ENCODE measurements at regions not wholly inside any gene's neighbourhood (a gene's known extent, or its start where the extent isn't known, plus 50 kb on each side); places are given as distances from the start of the nearest gene placed in this dataset.

DNA sequence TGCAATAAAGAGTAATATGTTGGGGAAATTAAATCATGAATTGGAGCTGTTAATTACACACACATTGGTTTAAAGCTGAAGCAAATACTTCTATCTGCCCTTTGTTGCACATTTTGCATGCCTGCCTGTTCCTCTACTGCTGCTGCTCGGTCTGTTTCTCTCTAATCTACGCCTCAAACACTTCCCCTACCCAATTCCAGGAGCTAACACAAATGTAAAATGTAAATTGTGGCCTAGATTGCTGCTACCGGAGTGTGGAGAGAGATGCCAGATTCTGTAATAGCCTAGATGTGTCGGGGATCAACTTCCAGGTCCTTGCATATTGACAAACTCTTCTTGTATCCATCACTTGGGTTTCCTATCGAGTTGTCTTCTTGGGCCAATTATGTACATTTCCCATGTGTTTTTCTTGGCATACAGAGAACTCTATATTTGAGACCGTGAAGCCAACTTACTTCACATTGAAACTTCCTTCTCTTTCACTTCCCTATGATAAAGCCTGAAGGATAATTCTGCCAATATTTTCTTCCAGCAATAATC, 450.4 kb upstream of the NR2F2 start:
- Mint-ChIP-seq H3K27me3 (ENCODE audit: low read depth) (no peaks in the 10 kb centered on the region; the same call in 1 of the 2 replicates), H3K4me3 (no peak overlapping the region), H3K27ac (no peak overlapping the region), H3K36me3 (no peaks in the 10 kb centered on the region), H3K9me3 (no peaks in the 10 kb centered on the region), H3K4me1 (peaks cover 29% of the 10 kb centered on the region)
- no peak for TF ChIP-seq ZNF416 (CRISPR knock-in tag; IDR thresholded peaks at IDR 0.05)
- TF ChIP-seq NFYB (CRISPR knock-in tag; conservative IDR thresholded peaks at IDR 0.05; ENCODE audit: low read depth) = no peak
- no peak for TF ChIP-seq ESRRA (CRISPR knock-in tag; IDR thresholded peaks at IDR 0.05; ENCODE audit: borderline replicate concordance)
- TF ChIP-seq, protein P1, sequence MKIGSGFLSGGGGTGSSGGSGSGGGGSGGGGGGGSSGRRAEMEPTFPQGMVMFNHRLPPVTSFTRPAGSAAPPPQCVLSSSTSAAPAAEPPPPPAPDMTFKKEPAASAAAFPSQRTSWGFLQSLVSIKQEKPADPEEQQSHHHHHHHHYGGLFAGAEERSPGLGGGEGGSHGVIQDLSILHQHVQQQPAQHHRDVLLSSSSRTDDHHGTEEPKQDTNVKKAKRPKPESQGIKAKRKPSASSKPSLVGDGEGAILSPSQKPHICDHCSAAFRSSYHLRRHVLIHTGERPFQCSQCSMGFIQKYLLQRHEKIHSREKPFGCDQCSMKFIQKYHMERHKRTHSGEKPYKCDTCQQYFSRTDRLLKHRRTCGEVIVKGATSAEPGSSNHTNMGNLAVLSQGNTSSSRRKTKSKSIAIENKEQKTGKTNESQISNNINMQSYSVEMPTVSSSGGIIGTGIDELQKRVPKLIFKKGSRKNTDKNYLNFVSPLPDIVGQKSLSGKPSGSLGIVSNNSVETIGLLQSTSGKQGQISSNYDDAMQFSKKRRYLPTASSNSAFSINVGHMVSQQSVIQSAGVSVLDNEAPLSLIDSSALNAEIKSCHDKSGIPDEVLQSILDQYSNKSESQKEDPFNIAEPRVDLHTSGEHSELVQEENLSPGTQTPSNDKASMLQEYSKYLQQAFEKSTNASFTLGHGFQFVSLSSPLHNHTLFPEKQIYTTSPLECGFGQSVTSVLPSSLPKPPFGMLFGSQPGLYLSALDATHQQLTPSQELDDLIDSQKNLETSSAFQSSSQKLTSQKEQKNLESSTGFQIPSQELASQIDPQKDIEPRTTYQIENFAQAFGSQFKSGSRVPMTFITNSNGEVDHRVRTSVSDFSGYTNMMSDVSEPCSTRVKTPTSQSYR (CRISPR knock-in tag; IDR thresholded peaks at IDR 0.05) = no peak
- no peak for TF ChIP-seq ZNF121 (CRISPR knock-in tag; IDR thresholded peaks at IDR 0.05)
- TF ChIP-seq ZNF263 (CRISPR knock-in tag; IDR thresholded peaks at IDR 0.05; ENCODE audit: low read depth) = no peak
- ChIA-PET POLR2A (no interaction called here), CTCF (no interaction called here)
- ATAC-seq (no peak), DNase-seq (ENCODE audit: low spot score) (no peak)

DNA sequence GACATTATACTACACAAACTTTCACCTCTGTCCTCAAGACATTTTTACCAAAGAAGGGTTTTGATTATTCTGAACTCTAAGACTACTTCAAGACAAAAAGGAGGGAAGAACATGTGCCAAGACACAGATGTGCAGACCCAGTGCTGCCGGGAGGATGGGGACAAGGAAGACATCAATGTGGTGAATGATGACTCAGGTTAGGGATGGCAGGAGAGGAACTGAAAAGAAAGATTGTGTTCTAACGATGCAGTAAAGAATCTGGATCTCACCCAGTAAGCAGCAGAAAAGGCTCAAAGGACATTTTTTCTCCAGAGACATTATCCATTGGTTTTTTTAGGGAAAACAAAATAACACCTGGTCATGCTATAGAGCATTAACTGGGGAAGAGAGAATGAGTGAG, 449.9 kb upstream of the NR2F2 start:
- H3K27me3 Mint-ChIP-seq (ENCODE audit: low read depth) = no peaks in the 10 kb centered on the region; the same call in 1 of the 2 replicates
- ChIA-PET POLR2A (no interaction called here), CTCF (no interaction called here)
- peaks cover 24% of the 10 kb centered on the region for H3K4me1 Mint-ChIP-seq
- H3K9me3 Mint-ChIP-seq = no peaks in the 10 kb centered on the region
- no peak overlapping the region for H3K27ac Mint-ChIP-seq
- ATAC-seq (no peak), DNase-seq (ENCODE audit: low spot score) (no peak)
- no peak for TF ChIP-seq SMAD4 (CRISPR knock-in tag; IDR thresholded peaks at IDR 0.05)
- TF ChIP-seq MYBL2 (CRISPR knock-in tag; IDR thresholded peaks at IDR 0.05) = no peak
- no peak for TF ChIP-seq NFE2L1 (CRISPR knock-in tag; IDR thresholded peaks at IDR 0.05)
- TF ChIP-seq ZNF219 (CRISPR knock-in tag; IDR thresholded peaks at IDR 0.05; ENCODE audit: borderline replicate concordance) = no peak
- no peak for TF ChIP-seq SP1 (CRISPR knock-in tag; conservative IDR thresholded peaks at IDR 0.05)
- TF ChIP-seq, protein P2, sequence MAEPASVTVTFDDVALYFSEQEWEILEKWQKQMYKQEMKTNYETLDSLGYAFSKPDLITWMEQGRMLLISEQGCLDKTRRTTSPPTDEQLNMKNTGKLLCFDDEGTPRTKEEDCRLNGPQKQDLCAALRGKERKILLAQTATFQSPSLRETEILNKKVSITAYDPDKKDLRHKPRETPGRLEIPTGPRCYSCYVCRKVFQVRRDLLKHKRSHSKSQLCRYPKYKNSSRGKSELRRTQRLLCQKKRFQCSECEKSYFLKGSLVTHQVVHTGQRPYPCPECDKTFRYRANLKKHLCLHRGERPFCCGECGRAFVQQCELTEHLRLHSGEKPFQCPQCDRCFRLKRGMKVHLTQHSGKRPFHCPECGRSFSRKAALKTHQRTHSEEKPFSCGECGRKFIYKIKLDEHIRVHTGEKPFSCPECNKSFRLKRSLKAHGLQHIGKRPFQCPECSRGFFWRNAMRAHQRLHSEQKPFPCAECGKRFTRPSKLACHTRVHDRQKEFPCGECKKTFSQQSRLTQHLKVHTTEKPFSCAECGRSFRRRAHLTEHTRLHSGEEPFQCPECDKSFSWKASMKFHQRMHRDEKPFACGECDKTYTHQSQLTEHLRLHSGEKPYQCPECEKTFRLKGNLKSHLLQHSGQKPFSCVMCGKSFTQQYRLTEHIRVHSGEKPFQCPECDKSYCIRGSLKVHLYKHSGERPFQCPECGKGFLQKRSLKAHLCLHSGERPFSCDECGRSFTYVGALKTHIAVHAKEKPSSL (CRISPR knock-in tag; conservative IDR thresholded peaks at IDR 0.05) = no peak
- TF ChIP-seq, protein P3, sequence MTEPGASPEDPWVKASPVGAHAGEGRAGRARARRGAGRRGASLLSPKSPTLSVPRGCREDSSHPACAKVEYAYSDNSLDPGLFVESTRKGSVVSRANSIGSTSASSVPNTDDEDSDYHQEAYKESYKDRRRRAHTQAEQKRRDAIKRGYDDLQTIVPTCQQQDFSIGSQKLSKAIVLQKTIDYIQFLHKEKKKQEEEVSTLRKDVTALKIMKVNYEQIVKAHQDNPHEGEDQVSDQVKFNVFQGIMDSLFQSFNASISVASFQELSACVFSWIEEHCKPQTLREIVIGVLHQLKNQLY (CRISPR knock-in tag; IDR thresholded peaks at IDR 0.05) = no peak
- TF ChIP-seq, protein P4, sequence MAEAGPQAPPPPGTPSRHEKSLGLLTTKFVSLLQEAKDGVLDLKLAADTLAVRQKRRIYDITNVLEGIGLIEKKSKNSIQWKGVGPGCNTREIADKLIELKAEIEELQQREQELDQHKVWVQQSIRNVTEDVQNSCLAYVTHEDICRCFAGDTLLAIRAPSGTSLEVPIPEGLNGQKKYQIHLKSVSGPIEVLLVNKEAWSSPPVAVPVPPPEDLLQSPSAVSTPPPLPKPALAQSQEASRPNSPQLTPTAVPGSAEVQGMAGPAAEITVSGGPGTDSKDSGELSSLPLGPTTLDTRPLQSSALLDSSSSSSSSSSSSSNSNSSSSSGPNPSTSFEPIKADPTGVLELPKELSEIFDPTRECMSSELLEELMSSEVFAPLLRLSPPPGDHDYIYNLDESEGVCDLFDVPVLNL (CRISPR knock-in tag; IDR thresholded peaks at IDR 0.05; ENCODE audit: borderline replicate concordance, low read depth) = no peak
- TF ChIP-seq, protein P5, sequence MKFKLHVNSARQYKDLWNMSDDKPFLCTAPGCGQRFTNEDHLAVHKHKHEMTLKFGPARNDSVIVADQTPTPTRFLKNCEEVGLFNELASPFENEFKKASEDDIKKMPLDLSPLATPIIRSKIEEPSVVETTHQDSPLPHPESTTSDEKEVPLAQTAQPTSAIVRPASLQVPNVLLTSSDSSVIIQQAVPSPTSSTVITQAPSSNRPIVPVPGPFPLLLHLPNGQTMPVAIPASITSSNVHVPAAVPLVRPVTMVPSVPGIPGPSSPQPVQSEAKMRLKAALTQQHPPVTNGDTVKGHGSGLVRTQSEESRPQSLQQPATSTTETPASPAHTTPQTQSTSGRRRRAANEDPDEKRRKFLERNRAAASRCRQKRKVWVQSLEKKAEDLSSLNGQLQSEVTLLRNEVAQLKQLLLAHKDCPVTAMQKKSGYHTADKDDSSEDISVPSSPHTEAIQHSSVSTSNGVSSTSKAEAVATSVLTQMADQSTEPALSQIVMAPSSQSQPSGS (CRISPR knock-in tag; IDR thresholded peaks at IDR 0.05; ENCODE audit: borderline replicate concordance, low read depth) = no peak
- TF ChIP-seq GABPB1 (CRISPR knock-in tag; IDR thresholded peaks at IDR 0.05) = no peak
- no peak for TF ChIP-seq FOXP1 (CRISPR knock-in tag; IDR thresholded peaks at IDR 0.05; ENCODE audit: borderline replicate concordance)
- TF ChIP-seq CREM (CRISPR knock-in tag; IDR thresholded peaks at IDR 0.05) = no peak
- no peak for TF ChIP-seq NR1H2 (CRISPR knock-in tag; IDR thresholded peaks at IDR 0.05)
- TF ChIP-seq ZBTB21 (CRISPR knock-in tag; IDR thresholded peaks at IDR 0.05; ENCODE audit: borderline replicate concordance) = no peak
- no peak for TF ChIP-seq NFATC4 (CRISPR knock-in tag; IDR thresholded peaks at IDR 0.05)
- TF ChIP-seq, protein P6, sequence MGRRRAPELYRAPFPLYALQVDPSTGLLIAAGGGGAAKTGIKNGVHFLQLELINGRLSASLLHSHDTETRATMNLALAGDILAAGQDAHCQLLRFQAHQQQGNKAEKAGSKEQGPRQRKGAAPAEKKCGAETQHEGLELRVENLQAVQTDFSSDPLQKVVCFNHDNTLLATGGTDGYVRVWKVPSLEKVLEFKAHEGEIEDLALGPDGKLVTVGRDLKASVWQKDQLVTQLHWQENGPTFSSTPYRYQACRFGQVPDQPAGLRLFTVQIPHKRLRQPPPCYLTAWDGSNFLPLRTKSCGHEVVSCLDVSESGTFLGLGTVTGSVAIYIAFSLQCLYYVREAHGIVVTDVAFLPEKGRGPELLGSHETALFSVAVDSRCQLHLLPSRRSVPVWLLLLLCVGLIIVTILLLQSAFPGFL (CRISPR knock-in tag; IDR thresholded peaks at IDR 0.05; ENCODE audit: borderline replicate concordance) = no peak
- no peak for TF ChIP-seq CBFB (CRISPR knock-in tag; IDR thresholded peaks at IDR 0.05; ENCODE audit: low read depth)
- TF ChIP-seq, protein P7, sequence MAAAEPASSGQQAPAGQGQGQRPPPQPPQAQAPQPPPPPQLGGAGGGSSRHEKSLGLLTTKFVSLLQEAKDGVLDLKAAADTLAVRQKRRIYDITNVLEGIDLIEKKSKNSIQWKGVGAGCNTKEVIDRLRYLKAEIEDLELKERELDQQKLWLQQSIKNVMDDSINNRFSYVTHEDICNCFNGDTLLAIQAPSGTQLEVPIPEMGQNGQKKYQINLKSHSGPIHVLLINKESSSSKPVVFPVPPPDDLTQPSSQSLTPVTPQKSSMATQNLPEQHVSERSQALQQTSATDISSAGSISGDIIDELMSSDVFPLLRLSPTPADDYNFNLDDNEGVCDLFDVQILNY (CRISPR knock-in tag; IDR thresholded peaks at IDR 0.05) = no peak
- no peak for TF ChIP-seq SOX15 (CRISPR knock-in tag; IDR thresholded peaks at IDR 0.05)
- no peak overlapping the region for H3K4me3 Mint-ChIP-seq
- H3K36me3 Mint-ChIP-seq = no peaks in the 10 kb centered on the region
